NOMO-1 (cell line): ENCODE measurements at regions not wholly inside any gene's neighbourhood (a gene's known extent, or its start where the extent isn't known, plus 50 kb on each side); places are given as distances from the start of the nearest gene placed in this dataset.
"Not testable (repeated sequence)": the region's sequence is repeated elsewhere in the genome, so short reads cannot be mapped to it uniquely, and the experiment has no call there.

Experiments
- DNase-seq, 2 experiments: peaks; one replicate each; lab custom pipeline; 2025; ENCODE audit not compliant: unreplicated experiment in 2 of 2; lab: John Stamatoyannopoulos, UW

DNA sequence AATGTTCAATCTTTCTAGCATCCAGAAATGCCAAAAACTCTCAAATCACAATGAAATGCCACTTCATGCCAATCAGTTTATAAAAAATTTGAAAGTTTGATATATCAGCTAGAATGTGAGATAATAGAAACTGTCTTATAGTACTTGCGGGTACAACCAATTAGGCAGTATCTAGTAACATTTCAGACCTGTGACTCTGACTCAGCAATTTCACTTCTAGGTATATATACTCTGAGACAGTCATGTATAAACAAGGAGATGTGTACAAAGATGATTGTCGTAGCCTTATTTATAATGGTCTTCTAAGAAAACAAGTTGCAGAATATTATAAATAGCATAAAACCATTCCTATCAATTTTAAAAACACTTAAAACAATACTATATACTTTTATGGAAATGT lies 252.3 kb upstream of the PODXL start:
- DNase-seq, result no peak

DNA sequence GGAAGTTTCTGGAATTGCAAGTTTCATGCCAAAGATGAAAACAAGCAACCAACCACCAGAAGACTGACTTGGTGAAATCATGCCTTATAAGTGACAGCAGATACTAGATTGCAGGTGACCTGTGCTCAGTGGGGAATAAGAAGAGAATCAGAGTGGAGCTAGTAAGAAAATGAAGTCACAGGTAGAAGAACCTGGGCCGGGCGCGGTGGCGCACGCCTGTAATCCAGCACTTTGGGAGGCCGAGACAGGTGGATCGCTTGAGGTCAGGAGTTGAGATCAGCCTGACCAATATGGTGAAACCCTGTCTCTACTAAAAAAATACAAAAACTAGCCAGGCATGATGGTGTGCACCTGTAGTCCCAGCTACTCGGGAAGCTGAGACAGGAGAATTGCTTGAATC lies 251.7 kb upstream of the PODXL start:
- DNase-seq, result not testable (repeated sequence)

DNA sequence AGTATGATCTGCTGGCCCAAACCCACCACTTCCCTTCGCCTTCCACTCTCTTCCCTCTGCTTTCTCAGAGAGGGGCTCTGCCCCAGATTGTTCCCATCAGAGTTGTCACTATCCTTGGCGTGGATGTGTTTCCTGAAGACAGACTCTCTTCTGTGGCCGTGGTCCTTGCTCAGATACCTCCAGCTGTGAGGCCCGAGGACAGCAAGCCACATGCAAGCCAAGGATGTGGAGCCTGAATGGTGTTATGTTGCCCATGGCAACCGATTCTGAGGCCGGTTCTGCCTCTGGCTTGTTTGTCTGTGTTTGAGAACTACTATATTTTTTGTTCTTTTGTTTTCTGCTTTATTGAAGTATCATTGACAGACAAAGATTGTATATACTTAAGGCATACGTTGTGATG lies 247.4 kb upstream of the PODXL start:
- DNase-seq, result no peak

GRCh38 chr7:131802195-131802864 lies 245.9 kb upstream of the PODXL start:
- no peak for DNase-seq

- DNase-seq, result no peak
Observed at GRCh38 chr7:131800531-131800930, 244.1 kb upstream of the PODXL start.

DNA sequence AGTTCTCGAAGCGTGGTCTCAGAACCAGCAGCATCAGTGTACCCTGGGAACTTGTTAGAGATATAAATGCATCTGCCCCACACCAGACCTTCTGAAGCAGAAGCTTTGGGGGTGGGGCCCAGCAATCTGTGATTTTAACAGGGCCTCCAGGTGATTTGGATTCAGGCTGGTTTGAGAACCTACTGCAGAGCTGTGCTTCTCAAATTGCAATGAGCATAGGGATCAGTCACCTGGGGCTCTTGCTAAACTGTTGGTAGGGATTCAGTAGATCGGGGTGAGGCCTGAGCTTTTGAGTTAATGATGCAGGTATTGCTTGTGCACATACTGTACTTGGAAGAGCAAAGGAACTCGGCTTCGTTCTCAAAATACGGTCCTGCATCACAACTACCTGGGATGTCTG lies 243.6 kb upstream of the PODXL start:
- no peak for DNase-seq

DNA sequence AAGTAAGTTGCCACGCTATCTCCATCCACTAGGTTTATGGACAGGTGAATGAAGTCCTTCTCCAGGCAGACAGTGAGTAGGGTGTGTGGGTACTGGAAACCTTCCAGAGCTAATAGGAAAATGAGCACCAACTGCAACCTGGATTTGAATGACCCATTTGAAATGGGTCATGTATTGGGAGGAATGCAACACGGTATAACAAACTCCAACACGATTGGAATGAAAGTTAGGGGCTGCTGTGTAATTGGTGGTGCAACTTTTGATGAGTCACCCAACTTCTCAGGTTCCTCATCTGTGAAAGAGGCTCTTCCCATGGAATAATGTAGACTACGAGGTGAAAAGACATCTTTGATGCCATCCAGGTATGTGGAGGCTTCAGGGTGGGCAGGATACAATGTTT lies 241.4 kb upstream of the PODXL start:
- no peak for DNase-seq

- no peak for DNase-seq
Observed at GRCh38 chr7:131795400-131795799, 239.0 kb upstream of the PODXL start.

GRCh38 chr7:131792311-131792710 lies 235.9 kb upstream of the PODXL start:
- no peak for DNase-seq

GRCh38 chr7:131787101-131787500 lies 230.7 kb upstream of the PODXL start:
- DNase-seq, result no peak

DNA sequence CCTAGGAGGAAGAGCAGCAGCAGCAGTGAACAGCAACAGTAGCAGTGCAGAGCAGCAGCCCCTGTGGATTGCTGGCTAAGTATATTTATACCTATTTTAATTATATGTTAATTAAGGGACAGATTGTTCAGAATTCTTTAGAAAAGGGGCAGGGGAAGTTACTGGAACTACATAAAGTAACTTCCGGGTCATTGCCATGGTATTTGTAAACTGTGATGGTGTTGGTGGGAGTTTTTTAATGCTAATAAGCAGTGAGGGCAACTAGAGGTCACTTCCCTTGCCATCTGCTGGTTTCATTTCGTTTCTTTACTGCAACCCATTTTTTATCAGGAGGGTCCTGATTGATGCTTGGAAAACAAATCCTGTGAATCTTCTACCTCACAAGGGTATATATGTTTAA lies 229.8 kb upstream of the PODXL start:
- no peak for DNase-seq

- no peak for DNase-seq
Observed at GRCh38 chr7:131778601-131779000, 222.2 kb upstream of the PODXL start.

- DNase-seq, result no peak
Observed at GRCh38 chr7:131774419-131775220, 218.2 kb upstream of the PODXL start.

DNA sequence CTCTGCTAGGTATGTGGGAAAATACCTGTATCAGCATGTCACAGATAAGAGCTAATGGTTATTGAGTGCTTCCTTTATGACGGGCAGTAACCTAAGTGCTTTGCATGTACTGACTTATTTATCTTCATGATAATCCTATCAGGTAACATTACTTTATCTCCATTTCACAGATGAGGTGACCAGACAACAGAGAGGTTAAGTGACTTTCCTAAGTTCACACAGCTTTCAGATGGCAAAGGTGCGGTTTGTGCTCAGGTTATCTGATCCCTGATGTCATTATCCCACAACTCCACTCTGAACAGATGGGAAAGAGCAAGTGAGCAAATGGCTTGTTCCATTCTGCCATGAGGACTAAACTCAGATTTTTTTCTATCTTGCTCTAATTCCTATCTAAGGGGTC lies 217.0 kb upstream of the PODXL start:
- no peak for DNase-seq

DNA sequence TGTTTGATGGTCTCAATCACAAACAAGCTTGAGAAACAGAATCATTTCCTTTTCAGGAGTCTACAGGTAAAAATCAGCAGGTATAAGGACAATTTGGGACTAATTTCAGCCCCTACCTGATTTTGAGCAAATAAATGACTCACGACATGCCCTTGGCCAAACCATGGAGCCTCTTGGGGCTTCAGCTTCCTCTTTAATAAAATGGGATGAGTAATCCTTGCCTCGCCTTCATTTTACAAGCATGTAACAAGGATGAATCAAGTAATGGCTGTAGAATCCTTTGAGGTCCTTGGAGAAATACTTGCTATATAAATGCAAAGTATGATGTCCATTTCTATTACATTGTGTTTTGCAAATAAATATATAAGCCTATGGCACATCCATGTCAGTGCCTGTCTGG lies 212.8 kb upstream of the PODXL start:
- no peak for DNase-seq

- no peak for DNase-seq
Observed at GRCh38 chr7:131767591-131767990, 211.2 kb upstream of the PODXL start.

GRCh38 chr7:131765575-131765974 lies 209.1 kb upstream of the PODXL start:
- DNase-seq, result no peak

GRCh38 chr7:131764143-131764775 lies 207.8 kb upstream of the PODXL start:
- DNase-seq, result no peak

- DNase-seq, result no peak
Observed at GRCh38 chr7:131762753-131763152, 206.3 kb upstream of the PODXL start.

GRCh38 chr7:131755801-131756200 lies 199.4 kb upstream of the PODXL start:
- not testable (repeated sequence) for DNase-seq

- DNase-seq, result no peak
Observed at GRCh38 chr7:131753620-131754222, 197.3 kb upstream of the PODXL start.
